PC-3 (cell line): ENCODE measurements at regions not wholly inside any gene's neighbourhood (a gene's known extent, or its start where the extent isn't known, plus 50 kb on each side); places are given as distances from the start of the nearest gene placed in this dataset.

ENCODE experiments used
- CTCF ChIP-seq: fragments of 300-600 bp; sonication (generic); conservative IDR thresholded peaks from 2 replicates; pipeline ENCODE4 v1.5.1; 2017; ENCODE audit warnings: antibody characterized with exemption, low read depth, mild to moderate bottlenecking, low read length
- EZH2 ChIP-seq: fragments of 300-600 bp; sonication (generic); IDR thresholded peaks from one replicate; pipeline ENCODE4 v1.6.1; 2017; ENCODE audit warnings: antibody characterized with exemption, mild to moderate bottlenecking, low read length; ENCODE audit not compliant: unreplicated experiment
- EZH2phosphoT487 ChIP-seq: fragments of 300-600 bp; sonication (generic); IDR thresholded peaks from 2 replicates; pipeline ENCODE4 v1.6.1; 2018; ENCODE audit warnings: mild to moderate bottlenecking, antibody characterized with exemption, low read length, borderline replicate concordance

GRCh38 chr3:148433665-148434064 is 264.0 kb upstream of the AGTR1 start:
- TF ChIP-seq CTCF: no peak
- TF ChIP-seq EZH2: no peak
- no peak for TF ChIP-seq EZH2phosphoT487
